Epidermal melanocyte (primary cell): ENCODE measurements at regions not wholly inside any gene's neighbourhood (a gene's known extent, or its start where the extent isn't known, plus 50 kb on each side); places are given as distances from the start of the nearest gene placed in this dataset.
"Not testable (repeated sequence)": the region's sequence is repeated elsewhere in the genome, so short reads cannot be mapped to it uniquely, and the experiment has no call there.

Experiments
- DNase-seq: peaks from one replicate; pipeline ENCODE4 v3.0.0; 2011; ENCODE audit warnings: low spot score; ENCODE audit not compliant: insufficient read length

DNA sequence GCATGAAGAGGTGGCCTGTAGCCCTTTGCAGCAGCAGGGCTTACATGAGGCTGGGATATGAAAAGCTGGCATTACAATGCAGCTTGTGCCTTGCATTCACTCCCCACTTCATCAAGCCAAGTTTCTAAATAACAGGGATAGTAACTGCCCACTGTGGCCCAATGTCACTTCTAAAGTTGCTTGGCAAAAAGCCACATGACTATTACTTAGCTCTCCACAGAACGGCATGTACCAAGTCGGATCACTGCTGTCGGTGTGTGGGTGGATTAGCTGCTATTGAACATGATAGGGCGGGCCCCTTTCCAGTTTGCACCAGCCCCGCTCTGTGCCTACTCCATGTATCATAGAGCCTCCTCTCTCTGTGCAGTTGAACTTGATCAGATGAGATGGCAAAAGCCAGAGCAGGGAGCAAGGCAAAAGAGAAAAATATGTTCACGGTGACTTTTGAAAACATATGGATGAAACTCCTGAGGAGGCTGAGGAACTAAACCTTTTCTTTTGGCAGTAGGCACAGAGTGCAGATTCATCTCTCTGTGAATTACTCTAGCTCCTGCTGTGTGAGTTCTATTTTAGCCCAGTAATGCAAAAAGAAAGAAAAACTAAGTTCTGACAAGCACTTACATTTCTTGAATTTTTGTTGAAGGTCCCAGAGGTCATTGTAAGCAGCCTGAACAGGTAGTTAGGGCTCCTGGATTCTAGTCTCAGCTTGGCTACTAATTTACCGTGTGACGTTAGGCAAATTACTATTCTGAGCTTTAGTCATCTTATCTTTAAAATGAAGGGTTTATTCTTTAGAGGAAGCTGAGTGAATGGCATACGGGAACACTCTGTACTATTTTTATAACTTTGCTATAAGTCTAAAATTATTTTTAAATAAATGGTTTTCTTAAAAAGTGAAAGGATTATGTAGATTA, 125.6 kb upstream of the NBPF9 start:
- not testable (repeated sequence) for DNase-seq

DNA sequence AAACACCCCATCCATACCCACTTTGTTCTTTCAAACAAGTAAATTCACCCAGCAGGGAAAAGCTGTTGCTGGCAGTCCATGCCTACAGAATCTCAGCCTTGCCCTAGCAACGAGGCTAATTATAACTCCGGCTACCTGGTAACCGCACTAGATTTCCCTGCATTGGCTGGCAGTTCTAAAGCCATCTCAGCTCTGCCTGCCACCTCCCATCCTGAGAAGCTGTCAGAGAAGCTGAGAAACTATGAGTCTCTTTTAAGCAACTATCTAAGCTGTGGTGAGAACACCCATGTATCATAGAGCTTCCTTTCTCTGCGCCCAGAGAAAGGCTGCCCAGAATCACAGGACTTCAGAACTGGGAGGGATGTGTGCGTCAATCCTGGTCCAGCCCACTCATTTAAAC, 126.5 kb upstream of the NBPF9 start:
- not testable (repeated sequence) for DNase-seq

DNA sequence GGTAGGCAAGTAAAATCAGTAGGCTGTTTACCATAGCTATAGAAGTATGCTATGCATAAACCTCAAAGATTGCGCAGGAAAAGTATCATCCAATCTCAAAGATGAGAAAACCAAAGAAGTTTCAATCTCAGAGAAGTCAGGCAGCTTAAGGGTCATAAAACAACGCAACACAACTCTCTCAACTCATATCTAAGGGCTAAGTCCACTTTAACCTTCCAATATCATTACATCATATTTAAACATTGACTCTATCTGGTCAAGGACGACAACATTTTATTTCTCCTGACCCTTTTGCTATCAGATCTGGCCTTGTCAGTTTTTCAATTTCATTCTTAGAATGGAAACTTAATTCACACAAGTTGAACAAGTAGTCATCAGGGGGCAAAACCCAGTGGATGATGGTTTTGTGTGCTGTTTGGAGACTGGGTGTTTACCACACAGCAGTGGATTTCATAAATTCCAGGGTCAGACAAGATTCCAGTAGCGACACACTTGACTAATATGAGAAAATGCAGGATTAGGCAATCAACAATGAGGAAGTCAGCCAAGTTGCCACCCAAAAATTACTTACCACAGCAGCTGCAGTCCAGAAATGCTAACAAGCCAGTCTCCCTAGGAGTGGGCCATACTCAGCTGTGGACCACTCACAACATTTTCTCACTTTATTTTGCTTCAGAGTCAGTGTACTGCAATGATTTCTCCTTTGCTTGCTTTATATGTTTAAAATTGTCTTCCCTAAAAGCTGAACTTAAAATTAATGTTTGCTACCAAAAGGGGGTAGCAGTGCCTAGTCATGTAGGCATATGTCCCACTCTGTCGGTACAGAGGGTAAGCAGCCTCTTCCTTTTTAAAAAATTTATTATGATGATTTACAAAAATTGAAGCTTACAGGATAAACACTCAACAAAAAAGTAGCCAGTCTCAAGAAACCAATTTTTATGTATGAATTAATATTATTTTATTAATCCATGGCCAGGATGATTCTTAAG, 131.9 kb upstream of the NBPF9 start:
- not testable (repeated sequence) for DNase-seq

DNA sequence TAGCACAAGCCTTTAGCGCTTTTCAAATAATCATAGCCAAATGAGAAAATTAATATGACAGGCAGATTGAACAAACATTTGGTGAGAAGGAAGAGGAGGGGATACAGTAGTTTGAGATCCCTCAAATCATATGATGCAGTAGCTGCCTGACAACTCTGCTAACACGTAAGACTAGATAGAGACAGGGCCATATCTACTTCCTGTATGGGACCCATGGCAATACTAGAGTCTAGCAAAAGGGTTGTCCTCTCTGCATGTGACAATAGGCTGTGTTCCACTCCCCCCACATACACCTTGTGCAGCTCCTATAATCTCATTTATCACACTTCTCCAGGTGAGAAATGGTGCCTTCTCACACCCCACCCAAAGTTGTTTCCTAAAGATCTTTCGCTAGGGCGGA, 134.2 kb upstream of the NBPF9 start:
- DNase-seq, result not testable (repeated sequence)

DNA sequence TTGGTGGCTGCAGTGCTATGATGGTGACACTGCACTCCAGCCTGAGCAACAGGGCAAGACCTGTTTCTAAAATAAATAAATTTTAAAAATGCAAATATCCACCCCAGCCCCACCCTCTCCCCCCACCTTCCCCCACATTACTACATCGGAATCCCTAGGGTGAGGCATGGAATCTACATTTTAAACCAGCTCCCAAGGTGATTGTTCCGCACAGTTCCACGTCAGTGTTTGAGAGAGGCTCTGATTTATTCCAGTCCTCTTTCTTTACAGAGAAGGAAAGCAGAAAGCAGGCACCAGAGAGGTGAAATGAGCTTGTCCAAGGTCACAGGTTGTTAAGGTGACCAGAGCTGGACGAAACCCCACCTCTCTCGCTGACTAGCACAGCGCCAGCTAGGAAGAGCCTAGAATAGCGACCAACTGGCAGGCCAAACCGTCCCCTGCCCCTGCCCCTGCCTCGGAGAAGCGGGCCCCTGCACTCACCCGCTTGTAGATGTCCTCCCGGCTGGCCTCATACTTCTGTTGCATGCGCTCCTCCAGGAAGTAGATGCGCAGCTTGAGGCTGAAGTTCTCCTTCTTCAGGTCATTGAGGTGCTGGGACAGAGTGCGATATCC, 136.7 kb upstream of the NBPF9 start:
- not testable (repeated sequence) for DNase-seq

DNA sequence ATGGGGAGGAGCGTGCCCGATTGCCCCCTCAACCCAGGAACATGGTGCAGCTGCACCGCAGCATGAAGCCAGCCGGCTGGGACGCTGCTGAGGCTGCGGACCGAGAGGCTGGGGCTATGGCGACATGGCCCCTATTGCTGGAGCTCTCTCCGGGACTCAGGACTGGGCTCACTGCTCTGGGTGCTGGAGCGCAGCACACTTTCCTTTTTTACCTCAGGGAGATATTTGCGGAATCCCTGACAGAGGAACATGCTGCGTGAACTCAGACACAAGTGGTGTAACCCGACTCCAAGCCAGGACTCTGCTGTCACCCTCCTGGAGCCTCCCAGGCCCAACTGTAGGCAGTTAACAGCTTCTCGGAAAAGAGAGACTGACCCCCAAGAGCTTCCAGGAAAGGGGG, 137.2 kb upstream of the NBPF9 start:
- DNase-seq, result not testable (repeated sequence)

DNA sequence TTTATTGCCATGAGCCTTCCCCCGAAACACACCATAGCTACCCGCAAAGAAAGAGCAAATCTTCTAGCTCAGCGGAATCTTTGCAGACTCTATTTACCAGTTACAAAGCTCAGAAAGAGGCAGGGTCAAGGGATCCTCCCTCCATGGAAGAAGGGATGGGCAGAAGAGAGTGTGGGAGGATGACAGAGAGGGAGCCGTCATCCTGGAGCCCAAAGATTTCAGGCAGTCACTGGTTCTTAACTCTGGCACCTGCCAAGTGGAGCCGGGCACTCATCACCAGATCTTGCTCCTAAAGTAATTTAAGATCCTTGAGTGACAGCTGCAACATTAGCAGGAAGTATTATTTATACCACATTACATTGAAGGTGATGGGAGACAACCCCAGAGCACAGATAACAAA, 137.9 kb upstream of the NBPF9 start:
- not testable (repeated sequence) for DNase-seq

DNA sequence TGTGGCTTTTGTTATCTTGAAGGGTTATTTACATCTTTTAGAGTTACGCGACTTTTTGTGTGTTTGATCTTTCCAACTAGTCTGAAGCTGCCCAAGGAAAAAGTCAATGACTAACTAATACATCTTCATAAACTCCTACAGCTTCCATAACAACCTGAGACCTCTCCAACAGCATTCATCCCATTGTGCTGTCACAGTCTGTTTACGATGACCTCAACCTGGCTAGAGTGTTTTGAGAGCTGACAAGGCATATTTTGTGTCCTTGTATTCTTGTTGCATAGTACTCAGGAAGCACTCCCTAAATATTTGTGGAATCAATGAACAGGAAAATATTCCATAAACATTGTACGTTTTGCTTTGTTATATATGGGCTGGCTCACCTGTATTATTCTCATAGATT, 140.2 kb upstream of the NBPF9 start:
- DNase-seq, result not testable (repeated sequence)

DNA sequence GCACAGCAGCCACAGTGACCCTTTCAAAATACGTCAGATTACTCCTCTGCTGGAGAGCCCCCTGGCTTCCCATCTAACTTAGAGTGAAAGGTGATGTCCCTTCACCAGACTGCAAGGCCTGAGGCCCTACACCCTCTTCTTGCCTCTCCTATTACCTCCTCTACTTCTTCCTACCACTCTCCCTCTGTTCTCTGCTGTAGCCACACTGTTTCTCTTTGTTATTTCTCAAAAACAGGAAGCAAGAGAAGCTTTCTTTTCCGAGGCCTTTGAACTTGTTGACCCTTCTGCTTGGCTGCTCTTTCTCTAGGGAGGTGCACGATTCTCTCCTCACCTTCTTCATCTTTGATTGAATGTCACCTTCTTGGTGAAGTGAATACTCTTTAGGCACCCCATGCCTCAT, 141.3 kb upstream of the NBPF9 start:
- not testable (repeated sequence) for DNase-seq

DNA sequence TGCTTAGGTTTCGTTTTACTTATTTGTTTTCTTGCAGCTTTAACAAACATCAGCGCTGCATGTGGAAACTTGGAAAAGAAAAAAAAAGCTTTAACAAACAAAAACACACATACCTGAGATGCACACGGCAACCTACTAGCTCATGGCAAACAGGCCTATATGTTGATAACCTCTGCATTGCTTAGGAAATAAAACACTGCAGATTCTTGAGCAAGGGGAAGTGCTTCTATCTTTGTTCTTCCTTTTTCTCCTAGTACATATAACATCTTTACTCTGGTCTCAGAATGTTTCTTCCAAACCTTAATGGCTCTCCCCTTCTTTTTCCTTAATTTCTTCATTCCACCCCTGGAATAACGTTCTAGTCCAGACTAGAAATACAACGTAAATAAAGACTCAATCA, 142.9 kb upstream of the NBPF9 start:
- DNase-seq, result not testable (repeated sequence)

DNA sequence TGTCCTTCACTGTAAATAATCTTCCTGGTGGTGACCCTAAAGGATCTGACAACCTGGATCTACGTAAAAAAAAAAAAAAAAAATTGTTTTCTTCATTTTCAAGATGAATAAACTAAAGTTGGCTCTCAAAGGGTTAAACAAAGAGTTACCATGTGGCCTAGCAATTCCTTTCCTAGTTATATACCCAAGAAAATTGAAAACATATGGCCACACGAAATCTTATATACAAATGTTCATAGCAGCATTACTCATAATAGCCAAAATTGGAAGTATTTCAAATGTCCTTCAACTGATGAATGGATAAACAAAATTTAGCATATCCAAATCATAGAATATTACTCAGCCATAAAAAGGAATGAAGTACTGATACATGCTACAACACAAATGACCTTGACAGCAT, 145.3 kb upstream of the NBPF9 start:
- not testable (repeated sequence) for DNase-seq

DNA sequence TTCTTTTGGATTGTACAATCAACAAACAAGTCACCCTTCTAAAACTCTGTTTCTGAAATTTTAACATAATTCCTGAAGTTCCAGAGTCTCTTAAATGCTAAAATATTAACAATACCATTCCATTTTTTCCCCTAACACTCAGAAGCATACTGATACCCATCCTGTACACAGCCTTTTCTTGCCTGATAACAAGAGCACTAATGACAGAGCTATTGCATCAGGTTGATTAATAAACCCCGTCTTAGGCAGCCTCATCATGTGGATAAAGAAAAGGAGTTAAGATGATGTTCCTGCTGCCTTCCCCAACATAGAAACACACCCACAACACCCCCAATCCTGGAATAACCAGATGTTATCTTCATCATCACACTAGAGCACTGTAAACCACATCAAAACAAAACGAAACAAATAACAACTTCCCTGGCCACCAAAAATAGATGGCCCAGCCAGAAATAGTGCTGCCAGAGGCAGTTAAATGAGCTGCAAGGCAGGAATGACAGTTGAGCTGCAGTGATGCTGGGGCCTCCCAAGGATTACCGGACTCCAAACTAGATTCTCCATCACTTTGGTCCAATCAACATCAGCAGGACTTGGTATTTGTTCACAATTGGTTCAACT, 146.6 kb upstream of the NBPF9 start:
- DNase-seq, result not testable (repeated sequence)

DNA sequence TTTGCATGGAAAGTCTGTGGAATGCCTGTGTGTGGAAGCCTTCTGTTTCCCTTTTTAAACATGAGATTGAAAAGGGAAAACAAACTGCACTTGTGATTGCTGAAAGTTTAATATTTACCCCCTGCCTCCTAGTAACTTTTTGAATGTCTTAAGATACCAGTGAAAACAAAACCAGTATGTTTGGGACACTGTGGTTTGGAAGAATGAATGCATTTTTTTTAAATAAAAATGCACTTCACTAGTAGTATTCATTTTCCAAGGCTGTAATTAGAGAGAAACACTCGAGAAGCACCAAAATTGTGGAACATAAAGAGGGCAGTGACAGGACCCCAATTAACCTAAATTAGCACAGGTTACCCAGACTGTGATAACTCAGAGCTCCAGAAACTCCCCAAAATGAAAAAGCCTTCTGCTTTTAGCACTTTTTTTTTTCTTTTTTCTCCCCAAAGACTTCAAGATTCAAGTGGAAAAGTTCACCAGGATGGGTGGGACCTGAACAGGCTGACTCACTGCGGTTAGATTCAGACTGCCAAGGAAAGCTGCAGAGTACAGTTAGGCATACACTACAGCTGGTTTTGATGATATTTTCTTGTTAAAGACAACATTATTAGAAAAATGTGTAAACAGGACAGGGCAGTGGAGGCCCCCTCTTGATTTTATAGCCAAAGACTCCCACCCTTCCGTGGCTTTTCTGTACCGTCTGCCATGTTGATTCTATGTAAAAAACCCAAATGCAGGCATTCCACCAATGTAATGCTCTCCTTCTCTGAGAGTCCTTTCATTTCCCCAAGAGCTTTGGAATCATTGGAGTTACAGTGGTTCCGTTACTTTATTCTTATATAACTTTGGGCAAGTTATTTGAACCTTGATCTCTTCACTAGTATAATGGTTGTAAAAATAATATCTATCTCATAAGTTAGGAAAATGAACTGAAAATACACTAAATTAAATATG, 151.8 kb upstream of the NBPF9 start:
- not testable (repeated sequence) for DNase-seq

DNA sequence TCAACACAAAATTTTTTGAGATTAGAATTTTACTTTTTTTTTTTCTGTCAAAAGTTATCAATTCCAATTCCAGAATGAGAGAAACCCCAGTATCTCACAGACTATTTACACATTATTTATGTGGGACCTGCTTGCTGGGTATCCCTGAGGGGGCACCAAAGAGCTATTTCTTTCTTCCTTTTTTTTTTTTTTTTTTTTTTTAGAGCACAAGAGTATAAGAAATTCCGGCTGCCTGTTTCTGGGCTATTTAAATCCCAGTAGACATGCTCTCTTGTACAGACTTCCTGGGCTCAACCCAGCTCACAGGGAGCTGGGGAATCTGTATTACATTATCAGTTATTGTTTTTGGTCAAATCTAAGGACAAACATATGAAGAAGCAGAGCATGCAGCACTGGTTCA, 156.9 kb upstream of the NBPF9 start:
- DNase-seq, result not testable (repeated sequence)

DNA sequence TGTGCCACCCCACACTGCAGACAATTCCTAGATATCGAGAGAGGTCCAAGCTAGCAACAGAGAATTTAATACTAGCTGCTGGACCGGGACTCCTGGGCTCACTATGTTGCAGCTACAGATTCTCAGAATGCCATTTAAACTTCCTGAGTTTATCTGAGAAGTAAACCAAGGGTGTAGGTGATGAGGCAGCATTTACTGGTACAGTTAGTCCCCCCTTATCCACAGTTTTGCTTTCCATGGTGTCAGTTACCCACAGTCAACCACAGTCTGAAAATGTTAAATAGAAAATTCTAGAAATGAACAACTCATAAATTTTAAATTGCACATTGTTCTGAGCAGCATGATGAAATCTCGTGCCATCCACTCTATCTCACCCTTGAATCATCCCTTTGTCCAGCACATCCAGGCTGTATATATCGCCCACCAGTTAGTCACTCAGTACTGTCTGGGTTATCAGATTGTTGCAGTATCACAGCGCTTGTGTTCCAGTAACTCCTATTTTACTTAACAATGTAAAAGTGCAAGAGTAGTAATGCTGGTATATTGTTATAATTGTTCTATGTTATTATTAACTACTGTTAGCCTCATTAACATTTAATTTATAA, 157.5 kb upstream of the NBPF9 start:
- not testable (repeated sequence) for DNase-seq

DNA sequence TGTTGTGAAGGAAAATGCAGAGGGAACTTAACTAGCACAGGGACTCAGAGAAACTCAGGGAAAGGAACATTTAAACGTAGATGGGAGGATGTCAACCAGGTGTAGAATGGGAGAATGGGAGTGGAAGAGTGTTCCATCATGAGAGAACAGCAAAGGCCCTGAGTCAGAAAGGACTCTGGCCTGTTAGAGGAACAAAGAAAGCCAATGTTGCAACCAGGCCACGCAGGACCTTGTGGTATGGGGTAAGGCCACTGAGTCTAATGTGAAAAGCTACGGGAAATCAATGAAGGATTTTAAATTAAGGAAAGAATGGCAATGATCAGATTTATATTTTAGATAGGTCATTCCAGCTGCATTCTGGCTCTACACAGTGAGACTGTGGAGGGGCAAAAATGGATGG, 163.9 kb upstream of the NBPF9 start:
- DNase-seq, result not testable (repeated sequence)

DNA sequence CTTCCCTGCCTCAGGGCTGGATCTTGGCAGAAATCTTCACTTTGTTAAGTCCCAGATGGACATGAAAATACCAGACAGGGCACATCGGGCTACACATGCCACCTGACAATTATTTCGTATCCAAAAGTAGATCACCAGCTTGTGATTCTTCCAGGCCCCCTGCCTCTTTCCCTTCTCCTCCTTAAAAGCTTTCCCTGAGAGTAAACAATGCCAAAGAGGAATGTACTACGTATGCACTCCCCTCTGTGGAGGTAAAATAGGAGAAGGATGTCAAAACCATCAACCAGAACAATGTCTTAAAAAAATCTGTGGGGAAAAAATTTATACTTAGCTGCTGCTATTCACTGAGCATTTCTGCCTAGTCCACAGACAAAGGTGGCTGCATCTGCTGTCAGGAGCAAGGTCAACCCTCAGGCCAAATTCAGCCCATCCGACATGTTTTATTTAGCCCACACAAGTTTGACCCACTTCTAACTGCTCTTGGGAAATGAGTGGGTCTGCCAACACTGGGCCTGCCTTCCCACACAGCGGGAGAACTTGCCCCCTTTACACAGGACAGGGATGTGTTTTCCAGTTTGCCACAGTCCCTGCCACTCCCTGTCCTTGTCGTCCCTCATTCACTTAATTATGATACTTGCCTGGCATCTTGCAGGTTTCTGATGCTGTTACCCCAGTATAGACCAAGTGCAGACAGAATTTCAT, 165.8 kb upstream of the NBPF9 start:
- DNase-seq, result not testable (repeated sequence)

DNA sequence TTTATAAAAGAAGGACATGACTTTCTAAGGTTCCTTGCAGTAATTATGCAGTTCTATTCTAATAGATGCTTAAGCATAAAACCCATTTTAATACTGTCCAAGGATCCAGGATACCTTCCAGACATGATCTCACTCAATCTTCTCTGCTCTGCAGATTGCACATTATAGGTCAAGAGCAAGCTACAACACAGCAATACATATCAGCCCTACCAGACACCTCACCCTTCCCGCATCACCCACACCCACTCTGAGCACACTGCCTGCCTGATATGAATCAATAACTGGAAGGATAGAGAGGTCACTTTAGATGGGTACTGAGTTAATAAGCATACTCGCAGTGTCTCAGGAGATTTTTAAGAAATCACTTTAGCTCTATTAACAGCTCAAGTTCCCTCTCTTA, 166.5 kb upstream of the NBPF9 start:
- not testable (repeated sequence) for DNase-seq

DNA sequence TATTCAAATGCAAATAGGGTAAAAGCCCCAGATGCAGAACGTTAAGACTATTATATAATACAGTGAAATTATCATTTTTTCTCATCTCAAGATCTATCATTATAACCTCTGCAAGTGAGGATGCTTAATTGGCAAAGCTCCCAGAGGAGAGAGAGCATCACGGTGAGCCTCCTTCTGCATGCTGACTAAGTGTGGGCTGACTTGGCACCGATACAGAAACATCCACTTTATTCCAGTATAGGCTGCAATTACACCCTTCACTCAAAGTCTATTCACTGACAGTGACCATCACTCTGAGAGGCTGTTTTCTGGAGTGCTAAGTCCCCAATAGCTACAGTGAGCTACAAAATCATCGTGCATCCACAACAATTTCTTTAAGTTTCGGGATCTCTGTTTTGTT, 171.1 kb upstream of the NBPF9 start:
- not testable (repeated sequence) for DNase-seq
